ENCODE measurements at regions not wholly inside any gene's neighbourhood (a gene's known extent, or its start where the extent isn't known, plus 50 kb on each side); places are given as distances from the start of the nearest gene placed in this dataset.

DNA sequence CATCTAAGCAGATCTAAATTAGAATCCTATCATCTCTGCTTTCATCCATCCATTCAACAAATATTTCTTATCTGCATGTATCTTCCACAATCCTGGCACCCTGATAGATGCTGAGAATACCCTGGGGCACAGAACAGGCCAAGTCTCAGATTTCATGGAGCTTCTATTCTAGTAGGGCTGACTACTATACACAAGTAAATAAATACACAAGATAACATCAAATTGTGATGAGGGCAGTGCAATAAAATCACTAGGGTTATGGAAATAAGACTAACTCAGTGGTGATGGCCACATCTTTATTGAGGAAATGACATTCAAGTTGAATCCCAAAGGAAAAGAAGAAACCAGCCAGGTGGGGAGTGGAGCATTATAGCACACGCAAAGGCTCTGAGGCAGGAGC lies 138.4 kb upstream of the GLRA1 start:
- TF ChIP-seq, protein P1, sequence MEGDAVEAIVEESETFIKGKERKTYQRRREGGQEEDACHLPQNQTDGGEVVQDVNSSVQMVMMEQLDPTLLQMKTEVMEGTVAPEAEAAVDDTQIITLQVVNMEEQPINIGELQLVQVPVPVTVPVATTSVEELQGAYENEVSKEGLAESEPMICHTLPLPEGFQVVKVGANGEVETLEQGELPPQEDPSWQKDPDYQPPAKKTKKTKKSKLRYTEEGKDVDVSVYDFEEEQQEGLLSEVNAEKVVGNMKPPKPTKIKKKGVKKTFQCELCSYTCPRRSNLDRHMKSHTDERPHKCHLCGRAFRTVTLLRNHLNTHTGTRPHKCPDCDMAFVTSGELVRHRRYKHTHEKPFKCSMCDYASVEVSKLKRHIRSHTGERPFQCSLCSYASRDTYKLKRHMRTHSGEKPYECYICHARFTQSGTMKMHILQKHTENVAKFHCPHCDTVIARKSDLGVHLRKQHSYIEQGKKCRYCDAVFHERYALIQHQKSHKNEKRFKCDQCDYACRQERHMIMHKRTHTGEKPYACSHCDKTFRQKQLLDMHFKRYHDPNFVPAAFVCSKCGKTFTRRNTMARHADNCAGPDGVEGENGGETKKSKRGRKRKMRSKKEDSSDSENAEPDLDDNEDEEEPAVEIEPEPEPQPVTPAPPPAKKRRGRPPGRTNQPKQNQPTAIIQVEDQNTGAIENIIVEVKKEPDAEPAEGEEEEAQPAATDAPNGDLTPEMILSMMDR (tag by site-specific recombination; IDR thresholded peaks at IDR 0.05), result no peak
- TF ChIP-seq ZNF175 (tag by site-specific recombination; IDR thresholded peaks at IDR 0.05) (no peak), ZNF677 (tag by site-specific recombination; IDR thresholded peaks at IDR 0.05) (no peak), WT1 (tag by site-specific recombination; IDR thresholded peaks at IDR 0.05) (no peak), ZNF555 (tag by site-specific recombination; conservative IDR thresholded peaks at IDR 0.05) (no peak), ZNF629 (tag by site-specific recombination; IDR thresholded peaks at IDR 0.05) (no peak), ZSCAN16 (tag by site-specific recombination; IDR thresholded peaks at IDR 0.05) (no peak), ZNF521 (tag by site-specific recombination; IDR thresholded peaks at IDR 0.05) (no peak), ZNF311 (tag by site-specific recombination; IDR thresholded peaks at IDR 0.05; ENCODE audit: borderline replicate concordance) (no peak), KLF16 (tag by site-specific recombination; IDR thresholded peaks at IDR 0.05) (no peak)
- TF ChIP-seq, protein P2, sequence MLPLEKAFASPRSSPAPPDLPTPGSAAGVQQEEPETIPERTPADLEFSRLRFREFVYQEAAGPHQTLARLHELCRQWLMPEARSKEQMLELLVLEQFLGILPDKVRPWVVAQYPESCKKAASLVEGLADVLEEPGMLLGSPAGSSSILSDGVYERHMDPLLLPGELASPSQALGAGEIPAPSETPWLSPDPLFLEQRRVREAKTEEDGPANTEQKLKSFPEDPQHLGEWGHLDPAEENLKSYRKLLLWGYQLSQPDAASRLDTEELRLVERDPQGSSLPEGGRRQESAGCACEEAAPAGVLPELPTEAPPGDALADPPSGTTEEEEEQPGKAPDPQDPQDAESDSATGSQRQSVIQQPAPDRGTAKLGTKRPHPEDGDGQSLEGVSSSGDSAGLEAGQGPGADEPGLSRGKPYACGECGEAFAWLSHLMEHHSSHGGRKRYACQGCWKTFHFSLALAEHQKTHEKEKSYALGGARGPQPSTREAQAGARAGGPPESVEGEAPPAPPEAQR (tag by site-specific recombination; IDR thresholded peaks at IDR 0.05), result no peak
- TF ChIP-seq, protein P3, sequence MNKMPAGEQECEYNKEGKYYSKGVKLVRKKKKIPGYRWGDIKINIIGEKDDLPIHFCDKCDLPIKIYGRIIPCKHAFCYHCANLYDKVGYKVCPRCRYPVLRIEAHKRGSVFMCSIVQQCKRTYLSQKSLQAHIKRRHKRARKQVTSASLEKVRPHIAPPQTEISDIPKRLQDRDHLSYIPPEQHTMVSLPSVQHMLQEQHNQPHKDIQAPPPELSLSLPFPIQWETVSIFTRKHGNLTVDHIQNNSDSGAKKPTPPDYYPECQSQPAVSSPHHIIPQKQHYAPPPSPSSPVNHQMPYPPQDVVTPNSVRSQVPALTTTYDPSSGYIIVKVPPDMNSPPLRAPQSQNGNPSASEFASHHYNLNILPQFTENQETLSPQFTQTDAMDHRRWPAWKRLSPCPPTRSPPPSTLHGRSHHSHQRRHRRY (tag by site-specific recombination; IDR thresholded peaks at IDR 0.05), result no peak
